Mesenchymal stem cell (in vitro differentiated cells and primary cell): ENCODE measurements at regions not wholly inside any gene's neighbourhood (a gene's known extent, or its start where the extent isn't known, plus 50 kb on each side); places are given as distances from the start of the nearest gene placed in this dataset.

Experiments
- DNase-seq: peaks from one replicate; pipeline ENCODE4 v3.0.0-alpha.2; 2013
- H2AFZ ChIP-seq: one replicate; pipeline ENCODE4 v1.6.1; 2013; ENCODE audit warnings: low read depth, mild to moderate bottlenecking, control low read depth, inconsistent platforms, low read length, moderate library complexity
- H2AK5ac ChIP-seq: 2 replicates; pipeline ENCODE4 v1.6.1; 2013; ENCODE audit warnings: low read length, moderate library complexity, mild to moderate bottlenecking, inconsistent platforms; ENCODE audit not compliant: severe bottlenecking
- H2BK120ac ChIP-seq: one replicate; pipeline ENCODE4 v1.6.1; 2013; ENCODE audit warnings: low read depth, mild to moderate bottlenecking, inconsistent platforms, low read length, moderate library complexity
- H2BK12ac ChIP-seq, 2 experiments: one replicate each; pipeline ENCODE4 v1.6.1; 2013; ENCODE audit warnings: inconsistent platforms in 2 of 2, low read length in 2 of 2, mild to moderate bottlenecking in 2 of 2, moderate library complexity in 2 of 2, control low read depth in 1 of 2
- H2BK15ac ChIP-seq: one replicate; pipeline ENCODE4 v1.6.1; 2013; ENCODE audit warnings: mild to moderate bottlenecking, low read depth, inconsistent platforms; ENCODE audit not compliant: poor library complexity, severe bottlenecking
- H2BK5ac ChIP-seq: 2 replicates; pipeline ENCODE4 v1.6.1; 2013; ENCODE audit warnings: low read depth, mild to moderate bottlenecking, low read length, control low read depth, inconsistent platforms; ENCODE audit not compliant: poor library complexity, severe bottlenecking
- H3K14ac ChIP-seq, 2 experiments: one replicate each; pipeline ENCODE4 v1.6.1; 2013; ENCODE audit warnings: inconsistent platforms in 2 of 2, low read length in 2 of 2, control low read depth in 1 of 2, mild to moderate bottlenecking in 1 of 2, moderate library complexity in 1 of 2
- H3K18ac ChIP-seq, 2 experiments: one replicate each; pipeline ENCODE4 v1.6.1; 2013; ENCODE audit warnings: inconsistent platforms in 2 of 2, low read length in 2 of 2, control low read depth in 1 of 2, low read depth in 1 of 2, mild to moderate bottlenecking in 1 of 2
- H3K23ac ChIP-seq, 2 experiments: one replicate each; pipeline ENCODE4 v1.6.1; 2013; ENCODE audit warnings: inconsistent platforms in 2 of 2, low read length in 2 of 2, mild to moderate bottlenecking in 2 of 2, moderate library complexity in 2 of 2, control low read depth in 1 of 2
- H3K27ac ChIP-seq: 2 replicates; pipeline ENCODE4 v1.5.1; 2013; ENCODE audit warnings: mild to moderate bottlenecking, moderate library complexity, low read length, control low read depth, inconsistent platforms; ENCODE audit not compliant: poor library complexity, severe bottlenecking
- H3K27me3 ChIP-seq, 2 experiments: 2 replicates each; pipeline versions ENCODE4 v1.6.1 to v1.7.0; 2013; ENCODE audit warnings: low read length in 2 of 2, mild to moderate bottlenecking in 2 of 2, moderate library complexity in 2 of 2, control low read depth in 1 of 2, inconsistent platforms in 1 of 2; ENCODE audit not compliant: control insufficient read depth in 1 of 2, insufficient read depth in 1 of 2
- H3K36me3 ChIP-seq, 2 experiments: 2 replicates each; pipeline versions ENCODE4 v1.6.1 to v1.7.0; 2013; ENCODE audit warnings: low read length in 2 of 2, control low read depth in 1 of 2, inconsistent platforms in 1 of 2, low read depth in 1 of 2, mild to moderate bottlenecking in 1 of 2; ENCODE audit not compliant: insufficient read depth in 2 of 2, control insufficient read depth in 1 of 2
- H3K4ac ChIP-seq, 2 experiments: one replicate each; pipeline ENCODE4 v1.6.1; 2013; ENCODE audit warnings: inconsistent platforms in 2 of 2, low read length in 2 of 2, mild to moderate bottlenecking in 2 of 2, moderate library complexity in 2 of 2, control low read depth in 1 of 2, low read depth in 1 of 2
- H3K4me1 ChIP-seq: 2 replicates; pipeline ENCODE4 v1.6.1; 2013; ENCODE audit warnings: low read depth, low read length, control low read depth; ENCODE audit not compliant: control insufficient read depth, insufficient read depth
- H3K4me2 ChIP-seq: 2 replicates; pipeline ENCODE4 v1.6.1; 2013; ENCODE audit warnings: low read length, mild to moderate bottlenecking, inconsistent platforms; ENCODE audit not compliant: poor library complexity, severe bottlenecking
- H3K4me3 ChIP-seq, 2 experiments: 2 replicates each; pipeline versions ENCODE4 v1.5.1 to v1.7.0; 2013; ENCODE audit warnings: low read length in 2 of 2, mild to moderate bottlenecking in 2 of 2, control low read depth in 1 of 2, low read depth in 1 of 2; ENCODE audit not compliant: insufficient read depth in 1 of 2
- H3K79me1 ChIP-seq: replicated peaks from 2 replicates; pipeline ENCODE4 v1.6.1; 2013; ENCODE audit warnings: mild to moderate bottlenecking, control low read depth, low read length, inconsistent platforms; ENCODE audit not compliant: poor library complexity, severe bottlenecking
- H3K9ac ChIP-seq: 2 replicates; pipeline ENCODE4 v1.7.0; 2013; ENCODE audit warnings: mild to moderate bottlenecking, low read length, moderate library complexity
- H3K9me3 ChIP-seq: 2 replicates; pipeline ENCODE4 v1.7.0; 2013; ENCODE audit warnings: mild to moderate bottlenecking, low read length; ENCODE audit not compliant: control insufficient read depth
- H4K8ac ChIP-seq: one replicate; pipeline ENCODE4 v1.6.1; 2013; ENCODE audit warnings: inconsistent platforms, mild to moderate bottlenecking, low read length, moderate library complexity
- H4K91ac ChIP-seq: one replicate; pipeline ENCODE4 v1.6.1; 2013; ENCODE audit warnings: mild to moderate bottlenecking, low read length, inconsistent platforms
- WGBS: methylation state at CpG from one replicate; pipeline ENCODE4 v1.1.7; 2013; ENCODE audit warnings: mixed read lengths; 5-methylcytosine and 5-hydroxymethylcytosine counted together

DNA sequence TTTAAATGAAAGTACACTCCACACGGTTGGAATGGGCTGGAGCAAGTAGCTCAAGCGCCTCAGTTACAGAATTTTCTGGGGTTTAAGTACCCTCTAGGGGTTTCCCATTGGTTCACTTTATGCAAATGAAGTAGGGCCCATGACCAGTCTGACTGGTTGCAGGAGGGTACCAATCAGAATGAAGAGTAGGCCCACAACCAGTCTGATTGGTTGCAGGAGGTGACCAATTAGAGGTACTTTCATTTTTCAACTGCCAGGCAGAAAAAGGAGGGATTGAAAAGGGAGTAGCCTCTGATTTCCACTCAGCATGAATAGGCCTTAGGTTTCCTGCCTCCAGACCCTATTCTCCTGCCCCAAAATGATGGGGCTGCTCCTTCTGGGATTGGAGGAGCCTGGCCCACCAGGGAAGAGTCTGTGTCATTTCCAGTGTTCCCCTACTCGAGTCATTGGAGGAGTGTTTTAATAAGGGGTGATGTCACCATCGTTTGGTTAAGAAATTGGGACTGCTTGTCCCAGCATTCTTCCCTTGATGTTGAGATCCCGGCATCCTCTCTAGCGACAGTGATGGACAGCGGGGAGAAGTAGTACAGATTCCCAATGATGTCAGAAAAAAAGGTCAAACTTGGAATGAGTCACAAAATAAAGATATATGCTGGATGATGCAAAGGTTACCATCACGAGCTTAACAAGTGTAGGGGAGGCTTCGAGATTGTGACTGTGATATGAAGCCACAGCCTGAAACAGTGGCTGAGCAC lies 210.4 kb downstream of the SH3BP4 start:
- Histone ChIP-seq H3K9me3 (no peaks in the 10 kb centered on the region), H2AK5ac (no peak overlapping the region), H4K8ac (peak overlapping the region; percentile 28), H3K14ac (no peak overlapping the region), H3K79me1 (no peaks in the 10 kb centered on the region), H2BK12ac (no peak overlapping the region), H3K4ac (no peak overlapping the region), H4K91ac (no peak overlapping the region), H3K4me2 (no peak overlapping the region), H3K4me3 (no peak overlapping the region), H3K27ac (no peak overlapping the region), H3K27me3 (no peaks in the 10 kb centered on the region), H3K18ac (no peak overlapping the region), H3K9ac (no peak overlapping the region), H2BK120ac (no peak overlapping the region), H2BK5ac (no peak overlapping the region), H2AFZ (no peak overlapping the region), H3K36me3 (no peaks in the 10 kb centered on the region), H2BK15ac (no peak overlapping the region), H3K4me1 (no peaks in the 10 kb centered on the region), H3K23ac (no peak overlapping the region)
- DNase-seq: peak; percentile 47
- 59% methylated on average over 9 of the region's 9 CpGs for WGBS

DNA sequence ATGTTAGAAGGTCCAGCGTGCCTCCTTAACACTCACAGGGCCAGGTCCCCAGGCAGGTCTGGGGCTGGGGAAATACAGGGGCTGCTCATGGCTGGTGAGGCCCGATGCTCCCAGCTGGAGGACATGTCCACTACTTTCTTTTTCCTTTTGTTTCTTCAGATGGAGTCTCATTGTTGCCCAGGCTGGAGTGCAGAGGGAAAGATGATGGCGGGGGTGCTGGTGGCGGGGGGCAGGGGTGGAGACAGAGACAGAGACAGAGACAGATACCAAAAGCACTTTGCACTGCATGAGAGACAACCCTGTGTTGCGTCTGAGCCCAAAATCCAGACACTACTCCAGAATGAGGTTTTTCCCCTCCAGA lies 211.0 kb downstream of the SH3BP4 start:
- H4K91ac ChIP-seq: no peak overlapping the region
- H3K27ac ChIP-seq: no peak overlapping the region
- H2BK15ac ChIP-seq: no peak overlapping the region
- H3K4ac ChIP-seq: no peak overlapping the region
- no peak overlapping the region for H3K23ac ChIP-seq
- H4K8ac ChIP-seq: no peak overlapping the region
- no peaks in the 10 kb centered on the region for H3K79me1 ChIP-seq
- no peak for DNase-seq
- H2BK5ac ChIP-seq: no peak overlapping the region
- no peak overlapping the region for H2BK12ac ChIP-seq
- H3K36me3 ChIP-seq: no peaks in the 10 kb centered on the region
- H3K27me3 ChIP-seq: no peaks in the 10 kb centered on the region
- H3K4me2 ChIP-seq: no peak overlapping the region
- H3K9ac ChIP-seq: no peak overlapping the region
- H2AFZ ChIP-seq: no peak overlapping the region
- H3K9me3 ChIP-seq: no peaks in the 10 kb centered on the region
- H3K4me1 ChIP-seq: no peaks in the 10 kb centered on the region
- WGBS: 92% methylated on average over 4 of the region's 5 CpGs
- no peak overlapping the region for H2AK5ac ChIP-seq
- H3K18ac ChIP-seq: no peak overlapping the region
- H2BK120ac ChIP-seq: no peak overlapping the region
- H3K14ac ChIP-seq: no peak overlapping the region
- H3K4me3 ChIP-seq: no peak overlapping the region

DNA sequence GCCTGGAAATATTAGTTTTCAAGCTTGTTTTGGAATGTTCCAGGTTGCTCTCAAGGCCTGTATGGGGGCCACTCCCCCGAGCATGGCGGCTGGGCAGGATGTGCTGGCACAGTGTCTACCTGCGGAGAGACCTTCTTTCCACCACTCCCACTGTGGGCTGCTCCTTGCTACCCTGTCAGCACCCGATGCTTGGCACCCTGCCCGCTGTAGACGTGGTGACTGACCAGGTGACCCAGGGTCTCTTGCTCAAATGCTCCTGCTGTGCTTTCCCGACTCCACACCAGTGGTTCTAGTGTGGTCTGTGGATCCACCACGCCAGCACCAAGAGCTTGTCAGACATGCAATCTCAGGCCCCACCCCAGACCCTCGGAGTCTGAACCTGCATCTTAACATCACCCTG lies 213.3 kb downstream of the SH3BP4 start:
- WGBS: 80% methylated on average over 9 of the region's 9 CpGs
- H2AFZ ChIP-seq: no peak overlapping the region
- H3K18ac ChIP-seq: no peak overlapping the region
- no peak overlapping the region for H3K4ac ChIP-seq
- H4K91ac ChIP-seq: no peak overlapping the region
- H3K23ac ChIP-seq: no peak overlapping the region
- H3K27me3 ChIP-seq: no peaks in the 10 kb centered on the region
- H3K9me3 ChIP-seq: no peaks in the 10 kb centered on the region
- H2BK15ac ChIP-seq: no peak overlapping the region
- H3K4me3 ChIP-seq: no peak overlapping the region
- peaks cover 6% of the 10 kb centered on the region for H3K4me1 ChIP-seq
- no peaks in the 10 kb centered on the region for H3K36me3 ChIP-seq
- H3K27ac ChIP-seq: no peak overlapping the region
- H3K79me1 ChIP-seq: no peaks in the 10 kb centered on the region
- no peak overlapping the region for H4K8ac ChIP-seq
- H3K9ac ChIP-seq: no peak overlapping the region
- H2BK12ac ChIP-seq: no peak overlapping the region
- no peak overlapping the region for H3K14ac ChIP-seq
- no peak overlapping the region for H2BK120ac ChIP-seq
- DNase-seq: no peak
- no peak overlapping the region for H2BK5ac ChIP-seq
- no peak overlapping the region for H3K4me2 ChIP-seq
- no peak overlapping the region for H2AK5ac ChIP-seq

GRCh38 chr2:235165631-235166030 lies 213.8 kb downstream of the SH3BP4 start:
- 86% methylated on average over 4 of the region's 4 CpGs for WGBS

More at GRCh38 chr2:235165631-235166030, 213.8 kb downstream of the SH3BP4 start:
- no peak overlapping the region for H3K4me2 ChIP-seq
- DNase-seq: no peak
- no peak overlapping the region for H3K4me3 ChIP-seq
- no peaks in the 10 kb centered on the region for H3K79me1 ChIP-seq
- no peak overlapping the region for H2BK5ac ChIP-seq
- no peak overlapping the region for H3K4ac ChIP-seq
- no peak overlapping the region for H2BK120ac ChIP-seq
- no peak overlapping the region for H3K23ac ChIP-seq
- H2BK12ac ChIP-seq: no peak overlapping the region
- H3K9me3 ChIP-seq: no peaks in the 10 kb centered on the region
- no peak overlapping the region for H3K14ac ChIP-seq
- no peak overlapping the region for H2AK5ac ChIP-seq
- no peaks in the 10 kb centered on the region for H3K27me3 ChIP-seq
- H4K8ac ChIP-seq: no peak overlapping the region
- no peaks in the 10 kb centered on the region for H3K36me3 ChIP-seq
- no peak overlapping the region for H2BK15ac ChIP-seq
- peaks cover 6% of the 10 kb centered on the region for H3K4me1 ChIP-seq
- H2AFZ ChIP-seq: no peak overlapping the region
- no peak overlapping the region for H3K18ac ChIP-seq
- no peak overlapping the region for H3K9ac ChIP-seq
- no peak overlapping the region for H3K27ac ChIP-seq
- no peak overlapping the region for H4K91ac ChIP-seq
